ENCODE measurements at regions not wholly inside any gene's neighbourhood (a gene's known extent, or its start where the extent isn't known, plus 50 kb on each side); places are given as distances from the start of the nearest gene placed in this dataset.

- Histone ChIP-seq H3K4me1 (ENCODE audit: insufficient read depth, low read length) (peaks cover 31% of the 10 kb centered on the region), H3K4me2 (ENCODE audit: low read length) (no peak overlapping the region), H3K9me2 (replicated peaks; ENCODE audit: low read length) (no peaks in the 10 kb centered on the region), H3K4me3 (ENCODE audit: low read length) (no peak overlapping the region), H3K9me3 (ENCODE audit: low read length) (no peaks in the 10 kb centered on the region), H3K27me3 (ENCODE audit: low read length) (no peaks in the 10 kb centered on the region), H3F3A (ENCODE audit: low read length, unreplicated experiment) (no peaks in the 10 kb centered on the region), H4K20me1 (ENCODE audit: low read length) (no peaks in the 10 kb centered on the region), H2AFZ (ENCODE audit: low read length) (no peak overlapping the region), H3K27ac (ENCODE audit: low read length) (no peak overlapping the region), H3K79me2 (ENCODE audit: low read length) (no peaks in the 10 kb centered on the region), H3K9ac (ENCODE audit: low read length) (no peak overlapping the region), H3K36me3 (ENCODE audit: low read depth, low read length) (no peaks in the 10 kb centered on the region)
- CTCF ChIA-PET, result no interaction called here
- DNase-seq (no peak), ATAC-seq (no peak)
- TF ChIP-seq CTCF (conservative IDR thresholded peaks at IDR 0.05; ENCODE audit: low read depth, low read length), result no peak
- TF ChIP-seq EZH2phosphoT487 (IDR thresholded peaks at IDR 0.05; ENCODE audit: borderline replicate concordance, low read length), result no peak
- no peak for TF ChIP-seq EZH2 (IDR thresholded peaks at IDR 0.05; ENCODE audit: low read length, unreplicated experiment)
- intact Hi-C loops (cut with micrococcal nuclease), result loop anchor here (5.0 kb wide), 2 partner anchors 113 to 157 kb away; partner anchors contain the start of gene CEBPB
- POLR2A ChIA-PET (ENCODE audit: unreplicated experiment), result no interaction called here
- no TSS peak for BruUV-seq (replicated peaks)
Measured at GRCh38 chr20:50304923-50305635, 114.4 kb downstream of the CEBPB start.

- Histone ChIP-seq H3K4me3 (ENCODE audit: low read length) (no peak overlapping the region), H3K4me1 (ENCODE audit: insufficient read depth, low read length) (peaks cover 32% of the 10 kb centered on the region), H3K79me2 (ENCODE audit: low read length) (no peaks in the 10 kb centered on the region), H3K27ac (ENCODE audit: low read length) (peak overlapping the region; percentile 23), H3K9me3 (ENCODE audit: low read length) (no peaks in the 10 kb centered on the region), H3K4me2 (ENCODE audit: low read length) (no peak overlapping the region), H3K9ac (ENCODE audit: low read length) (no peak overlapping the region), H3F3A (ENCODE audit: low read length, unreplicated experiment) (no peaks in the 10 kb centered on the region), H3K36me3 (ENCODE audit: low read depth, low read length) (no peaks in the 10 kb centered on the region), H3K27me3 (ENCODE audit: low read length) (no peaks in the 10 kb centered on the region), H4K20me1 (ENCODE audit: low read length) (no peaks in the 10 kb centered on the region), H3K9me2 (replicated peaks; ENCODE audit: low read length) (no peaks in the 10 kb centered on the region), H2AFZ (ENCODE audit: low read length) (no peak overlapping the region)
- ChIA-PET CTCF (no interaction called here), POLR2A (ENCODE audit: unreplicated experiment) (no interaction called here)
- DNase-seq (peak; percentile 48), ATAC-seq (0 out of 2 replicates have a peak, but pooled peaks have one; percentile 7)
- BruUV-seq (replicated peaks), result no TSS peak
- intact Hi-C loops (cut with micrococcal nuclease), result loop anchor here (5.0 kb wide), 2 partner anchors 114 to 156 kb away; partner anchors contain the start of gene CEBPB
- no peak for TF ChIP-seq CTCF (conservative IDR thresholded peaks at IDR 0.05; ENCODE audit: low read depth, low read length)
- no peak for TF ChIP-seq EZH2 (IDR thresholded peaks at IDR 0.05; ENCODE audit: low read length, unreplicated experiment)
- no peak for TF ChIP-seq EZH2phosphoT487 (IDR thresholded peaks at IDR 0.05; ENCODE audit: borderline replicate concordance, low read length)
Measured at GRCh38 chr20:50305636-50306477, 115.2 kb downstream of the CEBPB start.
